Thyroid gland (tissue), 4 donors: ENCODE measurements at regions not wholly inside any gene's neighbourhood (a gene's known extent, or its start where the extent isn't known, plus 50 kb on each side); places are given as distances from the start of the nearest gene placed in this dataset.
"Not testable (repeated sequence)": the region's sequence is repeated elsewhere in the genome, so short reads cannot be mapped to it uniquely, and the experiment has no call there.

Source experiments
- DNase-seq, 2 donors: peaks; one replicate each; pipeline ENCODE4 v3.0.0-alpha.2; 2019
- H3K27ac ChIP-seq, 3 donors: fragments of 200-600 bp; sonication (generic); 1 replicate in 2 of 3; 2 replicates in 1 of 3; pipeline ENCODE4 v1.5.1; 2016 to 2019; ENCODE audit warnings: mild to moderate bottlenecking in 1 of 3, moderate library complexity in 1 of 3
- H3K27me3 ChIP-seq: fragments of 200-600 bp; sonication (generic); one replicate; pipeline ENCODE4 v1.5.1; 2019
- H3K36me3 ChIP-seq, 2 donors: fragments of 200-600 bp; sonication (generic); one replicate each; pipeline ENCODE4 v1.5.1; 2016 to 2019
- H3K4me1 ChIP-seq, 2 donors: fragments of 200-600 bp; sonication (generic); one replicate each; pipeline ENCODE4 v1.5.1; 2017 to 2019
- H3K4me3 ChIP-seq, 3 donors: fragments of 200-600 bp; sonication (generic); replicated peaks in 1 of 3; 1 replicate in 2 of 3; 2 replicates in 1 of 3; pipeline ENCODE4 v1.5.1; 2016; ENCODE audit warnings: mild to moderate bottlenecking in 1 of 3
- H3K9me3 ChIP-seq: fragments of 200-600 bp; sonication (generic); one replicate; pipeline ENCODE4 v1.5.1; 2017
- POLR2A ChIP-seq, 2 donors: fragments of 450-650 bp; IDR thresholded peaks; one replicate each; pipeline ENCODE4 v1.6.1; 2017; ENCODE audit warnings: antibody characterized with exemption in 2 of 2, mild to moderate bottlenecking in 2 of 2, moderate library complexity in 1 of 2
- WGBS, 2 donors: methylation state at CpG; one replicate each; pipeline ENCODE4 v1.1.5; 2017; 5-methylcytosine and 5-hydroxymethylcytosine counted together
- intact Hi-C: fragments of 100-400 bp; cut with DNase I; formaldehyde crosslinking; loops from one replicate; pipeline ENCODE4 v1.15.1; 2023
- TF ChIP-seq, protein P1 (sequence below), 6 experiments: fragments of 200-600 bp in 3 of 6; fragments of 450-650 bp in 3 of 6; sonication (generic) in 3 of 6; IDR thresholded peaks; one replicate each; pipeline ENCODE4 v1.5.1; 2016 to 2019; ENCODE audit warnings: antibody characterized with exemption in 6 of 6, mild to moderate bottlenecking in 2 of 6, inconsistent platforms in 1 of 6, moderate library complexity in 1 of 6

DNA sequence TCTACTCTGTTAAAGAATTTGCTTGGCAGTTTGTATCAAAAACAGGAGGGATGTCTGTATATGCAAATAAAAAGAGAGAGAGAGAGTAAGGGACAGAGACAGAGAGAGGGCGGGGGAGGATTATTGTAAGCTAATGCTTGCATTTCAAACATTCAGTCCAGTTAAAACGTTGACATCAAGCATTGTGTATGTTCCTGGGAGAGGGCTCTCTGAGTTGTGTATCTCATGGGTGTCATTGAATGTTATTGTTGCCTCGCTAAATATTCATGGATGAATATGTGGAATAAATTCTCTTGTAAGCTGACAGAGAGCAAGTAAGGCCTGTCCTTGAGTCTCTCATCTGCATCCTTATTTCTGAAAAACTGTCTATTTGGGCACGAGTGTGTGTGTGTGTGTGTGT lies 78.8 kb upstream of the VRK1 start:
- Histone ChIP-seq H3K27ac (no peak overlapping the region), H3K4me1 (no peaks in the 10 kb centered on the region), H3K27me3 (no peaks in the 10 kb centered on the region), H3K4me3 (no peak overlapping the region), H3K9me3 (no peaks in the 10 kb centered on the region), H3K36me3 (no peaks in the 10 kb centered on the region)
- no peak for DNase-seq
- TF ChIP-seq POLR2A (IDR thresholded peaks at IDR 0.05) = no peak
- TF ChIP-seq, protein P1, sequence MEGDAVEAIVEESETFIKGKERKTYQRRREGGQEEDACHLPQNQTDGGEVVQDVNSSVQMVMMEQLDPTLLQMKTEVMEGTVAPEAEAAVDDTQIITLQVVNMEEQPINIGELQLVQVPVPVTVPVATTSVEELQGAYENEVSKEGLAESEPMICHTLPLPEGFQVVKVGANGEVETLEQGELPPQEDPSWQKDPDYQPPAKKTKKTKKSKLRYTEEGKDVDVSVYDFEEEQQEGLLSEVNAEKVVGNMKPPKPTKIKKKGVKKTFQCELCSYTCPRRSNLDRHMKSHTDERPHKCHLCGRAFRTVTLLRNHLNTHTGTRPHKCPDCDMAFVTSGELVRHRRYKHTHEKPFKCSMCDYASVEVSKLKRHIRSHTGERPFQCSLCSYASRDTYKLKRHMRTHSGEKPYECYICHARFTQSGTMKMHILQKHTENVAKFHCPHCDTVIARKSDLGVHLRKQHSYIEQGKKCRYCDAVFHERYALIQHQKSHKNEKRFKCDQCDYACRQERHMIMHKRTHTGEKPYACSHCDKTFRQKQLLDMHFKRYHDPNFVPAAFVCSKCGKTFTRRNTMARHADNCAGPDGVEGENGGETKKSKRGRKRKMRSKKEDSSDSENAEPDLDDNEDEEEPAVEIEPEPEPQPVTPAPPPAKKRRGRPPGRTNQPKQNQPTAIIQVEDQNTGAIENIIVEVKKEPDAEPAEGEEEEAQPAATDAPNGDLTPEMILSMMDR (IDR thresholded peaks at IDR 0.05) = no peak
- WGBS, 2 donors = 68 to 73% methylated on average over 4 of the region's 4 CpGs
- intact Hi-C loops = no loop called here

DNA sequence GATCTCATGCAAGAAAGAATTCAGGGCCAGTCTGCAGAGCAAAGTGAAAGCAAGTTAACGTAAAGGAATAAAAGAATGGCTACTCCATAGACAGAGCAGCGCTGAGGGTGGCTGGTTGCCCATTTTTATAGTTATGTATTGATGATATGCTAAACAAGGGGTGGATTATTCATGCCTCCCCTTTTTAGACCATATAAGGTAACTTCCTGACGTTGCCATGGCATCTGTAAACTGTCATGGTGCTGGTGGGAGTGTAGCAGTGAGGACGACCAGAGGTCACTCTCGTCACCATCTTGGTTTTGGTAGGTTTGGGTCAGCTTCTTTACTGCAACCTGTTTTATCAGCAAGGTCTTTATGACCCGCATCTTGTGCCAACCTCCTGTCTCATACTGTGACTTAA lies 76.5 kb upstream of the VRK1 start:
- WGBS, 2 donors = 87 to 90% methylated on average over 6 of the region's 6 CpGs
- H3K4me3 ChIP-seq, DNase-seq, H3K27ac ChIP-seq, H3K9me3 ChIP-seq, H3K36me3 ChIP-seq, H3K27me3 ChIP-seq, H3K4me1 ChIP-seq, intact Hi-C loops: not testable (repeated sequence)

DNA sequence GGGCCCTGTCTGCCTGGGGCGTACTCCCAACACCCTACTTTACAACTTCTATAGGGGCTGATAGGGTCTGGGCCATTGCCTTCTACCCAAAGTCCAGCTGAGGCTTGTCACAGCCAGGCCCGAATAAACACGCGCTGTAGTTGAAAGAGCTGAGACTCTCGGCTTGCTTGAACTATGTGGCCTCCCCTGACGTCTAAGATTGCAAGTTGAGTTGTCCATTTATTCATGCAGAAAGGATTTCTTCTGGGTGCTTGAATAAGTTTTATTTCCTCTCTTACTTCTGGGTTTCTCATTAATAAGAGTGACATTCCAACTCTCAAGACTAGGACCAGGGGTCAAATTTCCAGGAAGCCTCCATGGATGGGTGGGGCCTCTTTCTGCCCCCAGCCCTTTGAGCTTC lies 74.4 kb upstream of the VRK1 start:
- 38 to 47% methylated on average over 6 of the region's 6 CpGs for WGBS, 2 donors
- H3K9me3 ChIP-seq = no peaks in the 10 kb centered on the region
- intact Hi-C loops = no loop called here
- no peaks in the 10 kb centered on the region for H3K4me1 ChIP-seq
- no peak for DNase-seq
- H3K4me3 ChIP-seq = no peak overlapping the region
- TF ChIP-seq, protein P1 (IDR thresholded peaks at IDR 0.05) = no peak
- no peak for TF ChIP-seq POLR2A (IDR thresholded peaks at IDR 0.05)
- no peak overlapping the region for H3K27ac ChIP-seq
- no peaks in the 10 kb centered on the region for H3K36me3 ChIP-seq
- H3K27me3 ChIP-seq = no peaks in the 10 kb centered on the region

DNA sequence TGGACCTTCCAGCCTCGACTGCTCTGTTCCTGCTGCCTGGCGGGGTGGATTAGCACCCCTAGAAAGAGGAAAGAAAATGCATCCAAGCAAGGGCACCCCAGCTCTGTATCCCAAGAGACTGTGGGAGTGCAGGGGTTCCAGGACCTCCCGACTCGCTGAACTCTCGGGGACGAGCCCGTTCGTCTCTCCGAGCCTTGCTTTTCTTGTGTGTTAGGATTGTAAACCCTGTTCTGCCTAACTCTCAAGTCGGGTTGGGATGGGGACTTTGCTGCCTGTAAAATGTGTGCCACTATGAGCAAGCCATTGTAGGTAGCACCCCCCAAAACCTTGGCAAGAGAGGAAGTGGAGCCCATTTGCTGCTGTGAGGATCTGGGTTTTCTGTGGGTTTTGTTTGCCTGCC lies 73.2 kb upstream of the VRK1 start:
- 86 to 89% methylated on average over 10 of the region's 10 CpGs for WGBS, 2 donors
- H3K4me3 ChIP-seq = no peak overlapping the region
- no peaks in the 10 kb centered on the region for H3K36me3 ChIP-seq
- H3K27me3 ChIP-seq = no peaks in the 10 kb centered on the region
- no peaks in the 10 kb centered on the region for H3K4me1 ChIP-seq
- TF ChIP-seq POLR2A (IDR thresholded peaks at IDR 0.05) = no peak
- TF ChIP-seq, protein P1 (IDR thresholded peaks at IDR 0.05) = no peak
- H3K27ac ChIP-seq = no peak overlapping the region
- intact Hi-C loops = no loop called here
- no peak for DNase-seq
- no peaks in the 10 kb centered on the region for H3K9me3 ChIP-seq

DNA sequence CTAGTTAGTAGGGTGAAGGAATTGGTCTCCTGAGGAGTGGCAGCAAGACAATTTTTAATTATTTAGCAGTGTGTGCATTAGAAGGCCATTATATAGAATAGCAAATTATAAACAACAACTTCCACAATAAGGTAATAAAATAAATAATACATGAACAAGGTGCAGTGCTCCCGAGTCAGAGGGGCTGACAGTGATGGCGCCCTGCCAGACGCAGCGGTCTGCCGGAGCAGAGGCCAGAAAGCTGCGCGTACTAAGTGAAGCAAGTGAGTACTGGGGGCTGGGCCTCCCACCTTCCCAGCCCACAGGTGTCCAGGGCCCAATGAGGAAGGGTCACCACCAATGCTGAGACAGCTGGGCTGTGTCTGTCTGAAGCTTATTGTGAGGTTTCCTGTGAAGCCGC lies 72.0 kb upstream of the VRK1 start:
- H3K27ac ChIP-seq = no peak overlapping the region
- intact Hi-C loops = no loop called here
- H3K4me3 ChIP-seq = no peak overlapping the region
- WGBS, 2 donors = 91 to 93% methylated on average over 8 of the region's 8 CpGs
- TF ChIP-seq, protein P1 (IDR thresholded peaks at IDR 0.05) = no peak
- no peak for TF ChIP-seq POLR2A (IDR thresholded peaks at IDR 0.05)
- no peaks in the 10 kb centered on the region for H3K4me1 ChIP-seq
- DNase-seq = no peak
- H3K9me3 ChIP-seq = no peaks in the 10 kb centered on the region
- H3K27me3 ChIP-seq = no peaks in the 10 kb centered on the region
- H3K36me3 ChIP-seq = no peaks in the 10 kb centered on the region

DNA sequence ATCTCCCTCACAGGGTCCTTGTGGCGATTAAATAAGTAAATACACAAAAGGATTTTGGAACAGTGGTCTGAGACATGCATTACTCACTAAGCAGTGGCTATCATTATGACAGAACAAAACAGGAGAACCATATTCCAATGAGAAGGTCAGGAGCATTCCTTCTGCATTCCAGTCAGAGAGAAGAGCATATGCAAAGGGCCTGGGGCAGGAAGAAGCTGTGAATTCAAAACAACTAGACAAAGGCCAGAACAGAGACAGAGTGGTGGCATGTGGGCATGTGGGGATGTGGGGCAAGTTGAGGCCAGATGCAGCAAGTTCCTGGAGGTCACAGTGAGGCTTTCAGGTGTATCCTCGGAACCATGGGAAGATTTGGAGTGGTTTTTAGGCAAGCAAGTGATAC lies 70.1 kb upstream of the VRK1 start:
- Histone ChIP-seq H3K9me3 (no peaks in the 10 kb centered on the region), H3K36me3 (no peaks in the 10 kb centered on the region), H3K4me3 (no peak overlapping the region), H3K4me1 (no peaks in the 10 kb centered on the region), H3K27me3 (no peaks in the 10 kb centered on the region), H3K27ac (no peak overlapping the region)
- 58 to 73% methylated on average over 2 of the region's 2 CpGs for WGBS, 2 donors
- intact Hi-C loops = no loop called here
- no peak for DNase-seq
- TF ChIP-seq, protein P1 (IDR thresholded peaks at IDR 0.05) = no peak
- TF ChIP-seq POLR2A (IDR thresholded peaks at IDR 0.05) = no peak
